Keratinocyte (primary cell): ENCODE measurements at regions not wholly inside any gene's neighbourhood (a gene's known extent, or its start where the extent isn't known, plus 50 kb on each side); places are given as distances from the start of the nearest gene placed in this dataset.

Source experiments
- DNase-seq: peaks from one replicate; pipeline ENCODE4 v3.0.0-alpha.2; 2011; ENCODE audit warnings: low read depth, missing footprints, low spot score
- FAIRE-seq: peaks from 2 replicates; lab custom pipeline; 2011; peaks lifted over from hg19 to GRCh38; lab: Jason Lieb, UNC
- H2AFZ ChIP-seq: 2 replicates; pipeline ENCODE4 v1.6.0; 2012; ENCODE audit warnings: low read length, control low read depth, inconsistent platforms; ENCODE audit not compliant: control insufficient read depth
- H3K27ac ChIP-seq: 2 replicates; pipeline ENCODE4 v1.5.1; 2011; ENCODE audit warnings: low read length; ENCODE audit not compliant: control insufficient read depth, insufficient read depth
- H3K27me3 ChIP-seq: 3 replicates; pipeline ENCODE4 v1.6.0; 2011; ENCODE audit warnings: low read length; ENCODE audit not compliant: control insufficient read depth, insufficient read depth; ENCODE audit errors: extremely low read depth
- H3K36me3 ChIP-seq, 2 experiments: 2 replicates in 1 of 2; 3 replicates in 1 of 2; pipeline ENCODE4 v1.5.1; 2011; ENCODE audit warnings: low read length in 2 of 2, mild to moderate bottlenecking in 1 of 2; ENCODE audit not compliant: control insufficient read depth in 2 of 2, insufficient read depth in 2 of 2; ENCODE audit errors: extremely low read depth in 1 of 2
- H3K4me1 ChIP-seq: 3 replicates; pipeline ENCODE4 v1.5.1; 2011; ENCODE audit warnings: low read length; ENCODE audit not compliant: control insufficient read depth, insufficient read depth; ENCODE audit errors: extremely low read depth
- H3K4me2 ChIP-seq: 3 replicates; pipeline ENCODE4 v1.6.0; 2011; ENCODE audit warnings: low read depth, low read length; ENCODE audit not compliant: control insufficient read depth, insufficient read depth; ENCODE audit errors: extremely low read depth
- H3K4me3 ChIP-seq, 3 experiments: fragments of 200-600 bp in 1 of 3; sonication (generic) in 1 of 3; 2 replicates in 2 of 3; 3 replicates in 1 of 3; pipeline ENCODE4 v1.5.1; 2011 to 2016; ENCODE audit warnings: low read length in 3 of 3, mild to moderate bottlenecking in 3 of 3, control low read depth in 2 of 3, inconsistent platforms in 1 of 3, low read depth in 1 of 3, mixed read lengths in 1 of 3, mixed run types in 1 of 3, moderate library complexity in 1 of 3; ENCODE audit not compliant: control insufficient read depth in 2 of 3, insufficient read depth in 2 of 3; ENCODE audit errors: extremely low read depth in 1 of 3
- H3K79me2 ChIP-seq: 2 replicates; pipeline ENCODE4 v1.6.0; 2012; ENCODE audit warnings: low read length; ENCODE audit not compliant: control insufficient read depth, insufficient read depth
- H3K9ac ChIP-seq: 3 replicates; pipeline ENCODE4 v1.6.0; 2011; ENCODE audit warnings: low read length; ENCODE audit not compliant: control insufficient read depth, insufficient read depth; ENCODE audit errors: extremely low read depth
- H3K9me1 ChIP-seq: 3 replicates; pipeline ENCODE4 v1.6.0; 2011; ENCODE audit warnings: low read length; ENCODE audit not compliant: control insufficient read depth, insufficient read depth; ENCODE audit errors: extremely low read depth
- H3K9me3 ChIP-seq: 2 replicates; pipeline ENCODE4 v1.5.1; 2012; ENCODE audit warnings: low read depth, low read length; ENCODE audit not compliant: control insufficient read depth
- H4K20me1 ChIP-seq: 3 replicates; pipeline ENCODE4 v1.6.0; 2011; ENCODE audit warnings: low read length; ENCODE audit not compliant: control insufficient read depth, insufficient read depth; ENCODE audit errors: extremely low read depth
- EZH2 ChIP-seq: IDR thresholded peaks from one replicate; pipeline ENCODE4 v1.6.1; 2012; ENCODE audit warnings: inconsistent platforms, mild to moderate bottlenecking, low read length, moderate library complexity
- dilution Hi-C: fragments of 300-500 bp; cut with MboI; formaldehyde crosslinking; loops from one replicate; pipeline ENCODE4 v1.7.0; 2020; ENCODE audit warnings: low sequenced_read_pairs; ENCODE audit not compliant: extremely low pct_ligation_motif_present
- TF ChIP-seq, protein P1 (sequence below), 3 experiments: IDR thresholded peaks in 1 of 3; conservative IDR thresholded peaks in 1 of 3; optimal IDR thresholded peaks in 1 of 3; 2 replicates in 2 of 3; 3 replicates in 1 of 3; pipeline versions ENCODE3 to v1.5.1; 2011; ENCODE audit warnings: low read length in 3 of 3, mild to moderate bottlenecking in 3 of 3, moderate library complexity in 2 of 3, control low read depth in 1 of 3, inconsistent platforms in 1 of 3; ENCODE audit not compliant: insufficient read depth in 2 of 3; ENCODE audit errors: extremely low read depth in 1 of 3

DNA sequence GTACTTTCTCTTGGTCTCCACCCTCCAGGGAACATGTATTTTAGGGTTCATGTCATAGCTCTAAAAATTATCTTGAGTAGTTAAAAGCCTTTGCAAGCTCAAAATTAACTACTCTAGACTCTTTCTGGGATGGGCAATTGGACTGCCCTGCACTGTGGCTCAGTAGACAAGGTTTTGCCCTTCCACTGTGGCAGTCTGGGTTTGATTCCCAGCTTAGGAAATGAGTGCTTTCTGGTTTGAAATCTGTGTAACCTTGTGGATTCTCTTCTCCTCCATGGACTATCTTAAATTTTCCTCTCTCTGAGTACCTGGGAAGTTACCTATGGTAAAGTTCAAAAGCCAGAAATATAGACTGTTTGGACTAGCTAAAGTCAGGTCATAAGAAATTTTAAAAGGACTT, 94.6 kb upstream of the UST start:
- Histone ChIP-seq H2AFZ (no peak overlapping the region), H3K9me3 (no peaks in the 10 kb centered on the region), H3K27ac (no peak overlapping the region), H3K27me3 (no peaks in the 10 kb centered on the region), H3K4me2 (no peak overlapping the region), H3K79me2 (no peaks in the 10 kb centered on the region), H3K9me1 (no peaks in the 10 kb centered on the region), H4K20me1 (no peaks in the 10 kb centered on the region), H3K4me3 (no peak overlapping the region), H3K9ac (no peak overlapping the region), H3K4me1 (no peaks in the 10 kb centered on the region), H3K36me3 (no peaks in the 10 kb centered on the region)
- FAIRE-seq (no peak), DNase-seq (no peak)
- dilution Hi-C loops: no loop called here
- no peak for TF ChIP-seq EZH2
- TF ChIP-seq, protein P1, sequence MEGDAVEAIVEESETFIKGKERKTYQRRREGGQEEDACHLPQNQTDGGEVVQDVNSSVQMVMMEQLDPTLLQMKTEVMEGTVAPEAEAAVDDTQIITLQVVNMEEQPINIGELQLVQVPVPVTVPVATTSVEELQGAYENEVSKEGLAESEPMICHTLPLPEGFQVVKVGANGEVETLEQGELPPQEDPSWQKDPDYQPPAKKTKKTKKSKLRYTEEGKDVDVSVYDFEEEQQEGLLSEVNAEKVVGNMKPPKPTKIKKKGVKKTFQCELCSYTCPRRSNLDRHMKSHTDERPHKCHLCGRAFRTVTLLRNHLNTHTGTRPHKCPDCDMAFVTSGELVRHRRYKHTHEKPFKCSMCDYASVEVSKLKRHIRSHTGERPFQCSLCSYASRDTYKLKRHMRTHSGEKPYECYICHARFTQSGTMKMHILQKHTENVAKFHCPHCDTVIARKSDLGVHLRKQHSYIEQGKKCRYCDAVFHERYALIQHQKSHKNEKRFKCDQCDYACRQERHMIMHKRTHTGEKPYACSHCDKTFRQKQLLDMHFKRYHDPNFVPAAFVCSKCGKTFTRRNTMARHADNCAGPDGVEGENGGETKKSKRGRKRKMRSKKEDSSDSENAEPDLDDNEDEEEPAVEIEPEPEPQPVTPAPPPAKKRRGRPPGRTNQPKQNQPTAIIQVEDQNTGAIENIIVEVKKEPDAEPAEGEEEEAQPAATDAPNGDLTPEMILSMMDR (optimal IDR thresholded peaks at IDR 0.05 in 1 of 3, IDR thresholded peaks at IDR 0.05 in 1 of 3, conservative IDR thresholded peaks at IDR 0.05 in 1 of 3; ENCODE audit: extremely low read depth in 1 of 3, insufficient read depth in 2 of 3, low read length in 3 of 3): no peak

DNA sequence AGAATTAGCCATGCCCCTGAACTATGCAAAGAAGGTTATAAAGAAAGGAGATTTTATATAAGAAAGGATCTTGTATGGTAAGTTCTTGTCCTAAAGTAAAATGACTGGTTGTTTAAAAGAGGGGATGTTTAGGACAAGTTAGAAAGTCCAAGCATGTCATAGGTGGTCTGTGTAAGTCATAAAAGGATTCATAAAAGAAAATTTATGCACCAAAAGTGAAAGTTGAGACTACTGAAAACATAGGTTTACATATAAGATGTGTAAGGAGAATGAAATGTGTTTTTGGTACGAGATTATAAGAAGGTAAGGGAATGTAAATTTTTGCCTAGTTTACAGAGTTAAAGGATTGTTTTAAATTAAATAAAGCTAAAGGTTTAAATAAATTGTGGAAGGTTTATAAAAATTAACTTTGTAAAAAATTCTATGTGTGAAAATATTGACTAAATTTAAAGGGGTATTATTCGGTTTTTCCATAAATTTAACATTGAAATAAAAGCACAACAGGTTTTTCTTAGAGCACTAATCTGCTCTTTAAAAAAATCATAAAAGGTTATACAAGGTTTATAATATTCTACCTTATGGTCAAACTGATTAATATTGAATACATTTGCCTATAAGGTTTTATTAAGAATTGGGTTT, 93.6 kb upstream of the UST start:
- Histone ChIP-seq H3K9me3 (no peaks in the 10 kb centered on the region), H3K36me3 (no peaks in the 10 kb centered on the region), H3K9me1 (no peaks in the 10 kb centered on the region), H2AFZ (no peak overlapping the region), H3K4me2 (no peak overlapping the region), H3K27ac (no peak overlapping the region), H3K4me3 (no peak overlapping the region), H3K4me1 (no peaks in the 10 kb centered on the region), H3K9ac (no peak overlapping the region), H3K79me2 (no peaks in the 10 kb centered on the region), H4K20me1 (no peaks in the 10 kb centered on the region), H3K27me3 (no peaks in the 10 kb centered on the region)
- TF ChIP-seq, protein P1 (optimal IDR thresholded peaks at IDR 0.05 in 1 of 3, IDR thresholded peaks at IDR 0.05 in 1 of 3, conservative IDR thresholded peaks at IDR 0.05 in 1 of 3; ENCODE audit: extremely low read depth in 1 of 3, insufficient read depth in 2 of 3, low read length in 3 of 3): no peak
- TF ChIP-seq EZH2: no peak
- FAIRE-seq: no peak
- dilution Hi-C loops: no loop called here
- no peak for DNase-seq
